HPDE6-E6E7 (cell line): ENCODE measurements at regions not wholly inside any gene's neighbourhood (a gene's known extent, or its start where the extent isn't known, plus 50 kb on each side); places are given as distances from the start of the nearest gene placed in this dataset.
"Not testable (repeated sequence)": the region's sequence is repeated elsewhere in the genome, so short reads cannot be mapped to it uniquely, and the experiment has no call there.

ENCODE experiments used
- DNase-seq: peaks from one replicate; pipeline ENCODE4 v3.0.0; 2011; ENCODE audit warnings: missing footprints; ENCODE audit errors: extremely low spot score

- DNase-seq = no peak
Observed at GRCh38 chrX:9267415-9267814, 197.4 kb upstream of the TBL1X start.

- DNase-seq = no peak
Observed at GRCh38 chrX:9269134-9269533, 195.7 kb upstream of the TBL1X start.

GRCh38 chrX:9271789-9272525 lies 192.9 kb upstream of the TBL1X start:
- DNase-seq = no peak

- no peak for DNase-seq
Observed at GRCh38 chrX:9273744-9274143, 191.1 kb upstream of the TBL1X start.

GRCh38 chrX:9278475-9279233 lies 186.2 kb upstream of the TBL1X start:
- DNase-seq = no peak

- no peak for DNase-seq
Observed at GRCh38 chrX:9279234-9279544, 185.7 kb upstream of the TBL1X start.

GRCh38 chrX:9280831-9281230 lies 184.0 kb upstream of the TBL1X start:
- DNase-seq = no peak

- no peak for DNase-seq
Observed at GRCh38 chrX:9282325-9282724, 182.5 kb upstream of the TBL1X start.

GRCh38 chrX:9285342-9285771 lies 179.5 kb upstream of the TBL1X start:
- DNase-seq = no peak

GRCh38 chrX:9286234-9286633 lies 178.6 kb upstream of the TBL1X start:
- no peak for DNase-seq

GRCh38 chrX:9291629-9292028 lies 173.2 kb upstream of the TBL1X start:
- no peak for DNase-seq

GRCh38 chrX:9293051-9293496 lies 171.8 kb upstream of the TBL1X start:
- DNase-seq = no peak

- no peak for DNase-seq
Observed at GRCh38 chrX:9293903-9294302, 171.0 kb upstream of the TBL1X start.

GRCh38 chrX:9295551-9295950 lies 169.3 kb upstream of the TBL1X start:
- DNase-seq = no peak

- no peak for DNase-seq
Observed at GRCh38 chrX:9298221-9298620, 166.6 kb upstream of the TBL1X start.

- DNase-seq = not testable (repeated sequence)
Observed at GRCh38 chrX:9299681-9300080, 165.2 kb upstream of the TBL1X start.

- DNase-seq = no peak
Observed at GRCh38 chrX:9301836-9302235, 163.0 kb upstream of the TBL1X start.

- DNase-seq = no peak
Observed at GRCh38 chrX:9302381-9302780, 162.5 kb upstream of the TBL1X start.

- DNase-seq = no peak
Observed at GRCh38 chrX:9308426-9308825, 156.4 kb upstream of the TBL1X start.

GRCh38 chrX:9310616-9311015 lies 154.2 kb upstream of the TBL1X start:
- no peak for DNase-seq

- DNase-seq = no peak
Observed at GRCh38 chrX:9311421-9312160, 153.3 kb upstream of the TBL1X start.
